Adrenal gland (tissue), 5 donors: ENCODE measurements at regions not wholly inside any gene's neighbourhood (a gene's known extent, or its start where the extent isn't known, plus 50 kb on each side); places are given as distances from the start of the nearest gene placed in this dataset.

Experiments used
- POLR2A ChIP-seq, 2 donors: fragments of 450-650 bp; IDR thresholded peaks; one replicate each; pipeline ENCODE4 v1.6.1; 2017; ENCODE audit warnings: antibody characterized with exemption in 2 of 2, mild to moderate bottlenecking in 2 of 2, moderate library complexity in 1 of 2
- TF ChIP-seq, protein P1 (sequence below), 6 experiments: fragments of 450-650 bp in 4 of 6; fragments of 200-600 bp in 2 of 6; sonication (generic) in 1 of 6; IDR thresholded peaks; 1 replicate in 5 of 6; 2 replicates in 1 of 6; pipeline versions ENCODE4 v1.5.1 to v1.8.0; 2016 to 2021; ENCODE audit warnings: antibody characterized with exemption in 6 of 6, mild to moderate bottlenecking in 2 of 6, moderate library complexity in 1 of 6
- donor health status: DM: no; HTN: no; CAD: no.

DNA sequence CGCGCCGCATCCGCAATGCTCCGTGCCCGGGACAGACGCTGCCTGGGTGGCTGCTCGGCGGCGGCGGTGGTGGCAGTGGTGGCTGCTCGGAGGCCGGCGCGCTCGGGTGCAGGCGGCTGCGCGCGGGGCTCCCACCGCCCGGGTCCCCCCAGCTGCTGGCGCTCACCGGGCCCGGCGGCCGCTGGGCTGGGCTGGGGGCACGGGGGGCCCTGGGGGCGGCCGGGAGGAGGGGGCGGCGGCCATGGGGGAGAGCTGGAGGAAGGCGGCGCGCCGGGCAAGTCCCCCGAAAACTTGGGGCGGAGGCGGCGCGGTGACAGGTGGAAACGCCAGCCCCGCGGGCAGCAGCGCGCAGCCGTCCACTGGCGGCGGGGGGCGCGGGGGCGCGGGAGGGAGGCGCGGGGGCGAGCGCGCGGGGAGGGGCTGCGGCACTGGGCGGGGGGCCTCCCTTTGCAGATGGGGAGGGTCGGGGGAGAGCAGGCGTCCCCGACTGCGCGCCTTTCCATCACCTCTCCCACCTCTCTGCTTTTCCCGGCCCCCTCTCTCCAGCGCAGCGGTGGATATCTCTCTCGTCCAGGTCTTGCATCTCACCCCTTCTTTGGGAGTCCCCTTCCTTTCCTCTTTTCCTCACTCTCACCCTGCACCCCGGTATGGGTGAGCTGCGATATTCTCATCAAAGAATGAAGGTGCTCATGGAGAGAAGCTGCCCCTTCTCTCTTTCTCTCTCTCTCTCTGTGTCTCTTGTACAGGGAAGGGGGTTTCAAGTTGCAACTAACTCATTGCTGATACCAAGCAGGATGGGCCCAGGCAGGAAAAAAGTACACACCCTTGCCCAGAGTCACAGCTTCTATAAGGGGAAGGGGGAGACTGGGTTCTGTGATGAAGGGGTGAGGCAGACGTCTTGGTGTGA, 83.7 kb upstream of the DHRSX start:
- TF ChIP-seq, protein P1, sequence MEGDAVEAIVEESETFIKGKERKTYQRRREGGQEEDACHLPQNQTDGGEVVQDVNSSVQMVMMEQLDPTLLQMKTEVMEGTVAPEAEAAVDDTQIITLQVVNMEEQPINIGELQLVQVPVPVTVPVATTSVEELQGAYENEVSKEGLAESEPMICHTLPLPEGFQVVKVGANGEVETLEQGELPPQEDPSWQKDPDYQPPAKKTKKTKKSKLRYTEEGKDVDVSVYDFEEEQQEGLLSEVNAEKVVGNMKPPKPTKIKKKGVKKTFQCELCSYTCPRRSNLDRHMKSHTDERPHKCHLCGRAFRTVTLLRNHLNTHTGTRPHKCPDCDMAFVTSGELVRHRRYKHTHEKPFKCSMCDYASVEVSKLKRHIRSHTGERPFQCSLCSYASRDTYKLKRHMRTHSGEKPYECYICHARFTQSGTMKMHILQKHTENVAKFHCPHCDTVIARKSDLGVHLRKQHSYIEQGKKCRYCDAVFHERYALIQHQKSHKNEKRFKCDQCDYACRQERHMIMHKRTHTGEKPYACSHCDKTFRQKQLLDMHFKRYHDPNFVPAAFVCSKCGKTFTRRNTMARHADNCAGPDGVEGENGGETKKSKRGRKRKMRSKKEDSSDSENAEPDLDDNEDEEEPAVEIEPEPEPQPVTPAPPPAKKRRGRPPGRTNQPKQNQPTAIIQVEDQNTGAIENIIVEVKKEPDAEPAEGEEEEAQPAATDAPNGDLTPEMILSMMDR (IDR thresholded peaks at IDR 0.05) = no peak
- TF ChIP-seq POLR2A (IDR thresholded peaks at IDR 0.05) = no peak
